T-helper 2 cell treated with Interferon-gamma antibody and Interleukin-4, amounts not matched to agents 5 μg/mL and 100 μg/mL, for 36 hours (primary cell): ENCODE measurements at regions not wholly inside any gene's neighbourhood (a gene's known extent, or its start where the extent isn't known, plus 50 kb on each side); places are given as distances from the start of the nearest gene placed in this dataset.
"Not testable (repeated sequence)": the region's sequence is repeated elsewhere in the genome, so short reads cannot be mapped to it uniquely, and the experiment has no call there.

Experiments
- DNase-seq: peaks from one replicate; pipeline ENCODE4 v3.0.0; 2021; ENCODE audit warnings: low spot score
- H3K27ac Mint-ChIP-seq: one replicate; pipeline ENCODE4 v1.8.0; 2021; ENCODE audit warnings: mild to moderate bottlenecking, mixed read lengths
- H3K27me3 Mint-ChIP-seq: one replicate; pipeline ENCODE4 v1.8.0; 2021; ENCODE audit warnings: low read depth, mixed read lengths
- H3K36me3 Mint-ChIP-seq: one replicate; pipeline ENCODE4 v1.8.0; 2021; ENCODE audit warnings: low read depth, mixed read lengths
- H3K4me1 Mint-ChIP-seq: one replicate; pipeline ENCODE4 v1.8.0; 2021; ENCODE audit warnings: low read depth, mixed read lengths
- H3K4me3 Mint-ChIP-seq: one replicate; pipeline ENCODE4 v1.8.0; 2022; ENCODE audit warnings: mild to moderate bottlenecking, moderate library complexity, mixed read lengths
- H3K9me3 Mint-ChIP-seq: one replicate; pipeline ENCODE4 v1.8.0; 2021; ENCODE audit warnings: mixed read lengths

- no peak overlapping the region for H3K4me3 Mint-ChIP-seq
- H3K27ac Mint-ChIP-seq: no peak overlapping the region
- H3K4me1 Mint-ChIP-seq: no peaks in the 10 kb centered on the region
- no peaks in the 10 kb centered on the region for H3K9me3 Mint-ChIP-seq
- H3K27me3 Mint-ChIP-seq: peaks cover 3% of the 10 kb centered on the region
- H3K36me3 Mint-ChIP-seq: no peaks in the 10 kb centered on the region
- no peak for DNase-seq
Measured at GRCh38 chr7:115319541-115319940, 397.6 kb downstream of the MDFIC start.

GRCh38 chr7:115310316-115310715 is 388.4 kb downstream of the MDFIC start:
- H3K9me3 Mint-ChIP-seq, H3K36me3 Mint-ChIP-seq: not testable (repeated sequence)

GRCh38 chr7:115306586-115306985 is 384.7 kb downstream of the MDFIC start:
- no peak for DNase-seq
- Mint-ChIP-seq H3K4me3 (no peak overlapping the region), H3K36me3 (no peaks in the 10 kb centered on the region), H3K4me1 (no peaks in the 10 kb centered on the region), H3K9me3 (no peaks in the 10 kb centered on the region), H3K27me3 (peaks cover 2% of the 10 kb centered on the region), H3K27ac (no peak overlapping the region)

More at GRCh38 chr7:115310316-115310715, 388.4 kb downstream of the MDFIC start:
- H3K4me3 Mint-ChIP-seq, DNase-seq, H3K27me3 Mint-ChIP-seq, H3K27ac Mint-ChIP-seq, H3K4me1 Mint-ChIP-seq: not testable (repeated sequence)

GRCh38 chr7:115300231-115300870 is 378.5 kb downstream of the MDFIC start:
- no peaks in the 10 kb centered on the region for H3K9me3 Mint-ChIP-seq

GRCh38 chr7:115299397-115300037 is 377.6 kb downstream of the MDFIC start:
- Mint-ChIP-seq H3K36me3 (no peaks in the 10 kb centered on the region), H3K4me1 (no peaks in the 10 kb centered on the region)
- no peak for DNase-seq

More at GRCh38 chr7:115300231-115300870, 378.5 kb downstream of the MDFIC start:
- no peaks in the 10 kb centered on the region for H3K4me1 Mint-ChIP-seq
- no peak overlapping the region for H3K27ac Mint-ChIP-seq
- H3K36me3 Mint-ChIP-seq: no peaks in the 10 kb centered on the region
- H3K4me3 Mint-ChIP-seq: no peak overlapping the region
- no peak for DNase-seq
- peaks cover 3% of the 10 kb centered on the region for H3K27me3 Mint-ChIP-seq

GRCh38 chr7:115297656-115298055 is 375.8 kb downstream of the MDFIC start:
- Mint-ChIP-seq H3K27me3 (peaks cover 3% of the 10 kb centered on the region), H3K4me1 (no peaks in the 10 kb centered on the region), H3K9me3 (no peaks in the 10 kb centered on the region), H3K4me3 (no peak overlapping the region), H3K36me3 (no peaks in the 10 kb centered on the region), H3K27ac (no peak overlapping the region)
- DNase-seq: no peak

More at GRCh38 chr7:115299397-115300037, 377.6 kb downstream of the MDFIC start:
- no peaks in the 10 kb centered on the region for H3K9me3 Mint-ChIP-seq
- no peak overlapping the region for H3K27ac Mint-ChIP-seq
- no peak overlapping the region for H3K4me3 Mint-ChIP-seq
- H3K27me3 Mint-ChIP-seq: peaks cover 3% of the 10 kb centered on the region

GRCh38 chr7:115293628-115294240 is 371.8 kb downstream of the MDFIC start:
- Mint-ChIP-seq H3K36me3 (no peaks in the 10 kb centered on the region), H3K9me3 (no peaks in the 10 kb centered on the region), H3K27ac (no peak overlapping the region), H3K4me1 (no peaks in the 10 kb centered on the region), H3K4me3 (no peak overlapping the region), H3K27me3 (peaks cover 2% of the 10 kb centered on the region)
- DNase-seq: no peak

GRCh38 chr7:115292381-115292780 is 370.5 kb downstream of the MDFIC start:
- no peaks in the 10 kb centered on the region for H3K36me3 Mint-ChIP-seq
- H3K4me1 Mint-ChIP-seq: no peaks in the 10 kb centered on the region
- peaks cover 2% of the 10 kb centered on the region for H3K27me3 Mint-ChIP-seq
- H3K9me3 Mint-ChIP-seq: no peaks in the 10 kb centered on the region
- no peak overlapping the region for H3K4me3 Mint-ChIP-seq
- no peak overlapping the region for H3K27ac Mint-ChIP-seq
- DNase-seq: no peak

GRCh38 chr7:115289971-115290370 is 368.1 kb downstream of the MDFIC start:
- Mint-ChIP-seq H3K4me3 (no peak overlapping the region), H3K27ac (no peak overlapping the region), H3K27me3 (peaks cover 4% of the 10 kb centered on the region), H3K4me1 (no peaks in the 10 kb centered on the region), H3K9me3 (no peaks in the 10 kb centered on the region), H3K36me3 (no peaks in the 10 kb centered on the region)
- DNase-seq: no peak

- Mint-ChIP-seq H3K9me3 (no peaks in the 10 kb centered on the region), H3K27ac (no peak overlapping the region), H3K27me3 (peaks cover 2% of the 10 kb centered on the region), H3K36me3 (no peaks in the 10 kb centered on the region), H3K4me3 (no peak overlapping the region), H3K4me1 (no peaks in the 10 kb centered on the region)
- no peak for DNase-seq
Measured at GRCh38 chr7:115276791-115277190, 354.9 kb downstream of the MDFIC start.

GRCh38 chr7:115273855-115274254 is 352.0 kb downstream of the MDFIC start:
- H3K27ac Mint-ChIP-seq, H3K36me3 Mint-ChIP-seq, DNase-seq, H3K9me3 Mint-ChIP-seq, H3K4me1 Mint-ChIP-seq, H3K27me3 Mint-ChIP-seq, H3K4me3 Mint-ChIP-seq: not testable (repeated sequence)

GRCh38 chr7:115273139-115273772 is 351.4 kb downstream of the MDFIC start:
- Mint-ChIP-seq H3K4me1 (no peaks in the 10 kb centered on the region), H3K27ac (no peak overlapping the region), H3K4me3 (no peak overlapping the region), H3K36me3 (no peaks in the 10 kb centered on the region), H3K9me3 (no peaks in the 10 kb centered on the region), H3K27me3 (peaks cover 4% of the 10 kb centered on the region)
- no peak for DNase-seq

- no peaks in the 10 kb centered on the region for H3K4me1 Mint-ChIP-seq
- H3K36me3 Mint-ChIP-seq: no peaks in the 10 kb centered on the region
- no peaks in the 10 kb centered on the region for H3K9me3 Mint-ChIP-seq
- H3K27me3 Mint-ChIP-seq: peaks cover 4% of the 10 kb centered on the region
- H3K27ac Mint-ChIP-seq: no peak overlapping the region
- H3K4me3 Mint-ChIP-seq: no peak overlapping the region
- no peak for DNase-seq
Measured at GRCh38 chr7:115271332-115272235, 349.7 kb downstream of the MDFIC start.
